Activated CD4-positive, alpha-beta T cell treated with anti-CD3 and anti-CD28 coated beads for 4 hours (primary cell): ENCODE measurements at regions not wholly inside any gene's neighbourhood (a gene's known extent, or its start where the extent isn't known, plus 50 kb on each side); places are given as distances from the start of the nearest gene placed in this dataset.

Experiments used
- DNase-seq, 2 donors: peaks; one replicate each; pipeline ENCODE4 v3.0.0-alpha.2; 2020

DNA sequence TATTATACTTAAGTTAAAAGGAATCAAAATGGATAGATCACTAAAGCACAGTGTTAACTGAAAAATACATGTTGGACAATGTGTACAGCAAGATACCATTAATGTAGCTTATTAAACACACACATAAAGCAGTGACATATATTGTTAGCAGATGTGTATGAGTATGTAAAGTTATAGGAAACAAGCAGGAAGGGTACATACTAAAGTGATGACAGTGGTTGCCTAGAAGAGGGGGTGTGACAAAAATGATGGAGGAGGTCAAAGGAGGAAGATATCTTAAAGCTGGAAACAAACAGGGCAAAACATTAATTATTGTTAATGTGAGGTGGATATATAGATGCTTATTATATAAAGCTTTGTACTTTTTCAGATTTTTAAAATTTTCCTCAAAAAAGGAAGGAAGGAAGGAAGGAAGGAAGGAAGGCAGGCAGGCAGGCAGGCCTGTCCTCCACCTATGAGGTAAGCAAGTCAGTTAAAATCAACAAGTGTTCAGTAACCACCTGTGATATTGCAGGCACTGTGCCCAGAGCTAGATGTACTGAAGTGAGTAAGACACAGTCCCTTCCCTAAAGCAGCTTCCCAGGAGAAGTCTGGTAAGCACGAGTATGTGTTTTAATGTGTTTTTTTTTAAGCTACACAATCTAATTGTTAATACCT lies 252.9 kb upstream of the NR5A2 start:
- no peak for DNase-seq

DNA sequence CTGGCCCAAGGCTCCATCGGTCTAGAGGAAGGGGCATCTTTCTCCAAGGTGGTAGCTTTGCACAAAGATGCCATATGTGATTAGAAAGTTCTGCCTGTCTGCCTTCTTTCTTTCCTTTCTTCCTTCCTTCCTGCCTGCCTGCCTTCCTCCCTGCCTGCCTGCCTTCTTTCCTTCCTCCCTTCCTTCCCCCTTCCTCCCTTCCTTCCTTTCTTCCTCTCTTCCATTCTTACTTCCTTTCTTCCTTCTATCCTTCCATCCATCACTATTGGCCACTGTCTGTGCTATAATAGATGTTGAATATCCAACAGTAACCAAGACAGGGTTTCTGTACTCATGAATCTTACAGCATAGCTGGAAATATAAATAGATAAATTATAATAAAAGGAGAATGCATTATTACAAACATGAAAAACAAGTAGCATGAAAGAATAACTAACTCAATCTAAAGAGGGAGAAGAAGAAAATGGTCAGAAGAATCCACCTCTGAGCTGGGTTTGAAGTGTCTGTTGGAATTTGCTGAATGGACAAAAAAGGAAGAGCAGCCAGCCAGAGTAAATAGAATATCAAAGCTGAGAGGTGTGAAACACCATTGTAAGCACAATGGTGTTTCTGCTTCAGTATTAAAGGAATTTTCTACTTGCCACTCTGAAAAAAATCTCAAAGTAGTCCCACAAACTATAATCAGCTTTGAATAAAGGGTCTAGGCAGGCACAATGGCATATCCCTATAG lies 250.6 kb upstream of the NR5A2 start:
- no peak for DNase-seq

- no peak for DNase-seq
These were observed 249.1 kb upstream of the NR5A2 start for GRCh38 chr1:199778324-199778955.

- no peak for DNase-seq
These were observed 247.4 kb upstream of the NR5A2 start for GRCh38 chr1:199780091-199780490.

DNA sequence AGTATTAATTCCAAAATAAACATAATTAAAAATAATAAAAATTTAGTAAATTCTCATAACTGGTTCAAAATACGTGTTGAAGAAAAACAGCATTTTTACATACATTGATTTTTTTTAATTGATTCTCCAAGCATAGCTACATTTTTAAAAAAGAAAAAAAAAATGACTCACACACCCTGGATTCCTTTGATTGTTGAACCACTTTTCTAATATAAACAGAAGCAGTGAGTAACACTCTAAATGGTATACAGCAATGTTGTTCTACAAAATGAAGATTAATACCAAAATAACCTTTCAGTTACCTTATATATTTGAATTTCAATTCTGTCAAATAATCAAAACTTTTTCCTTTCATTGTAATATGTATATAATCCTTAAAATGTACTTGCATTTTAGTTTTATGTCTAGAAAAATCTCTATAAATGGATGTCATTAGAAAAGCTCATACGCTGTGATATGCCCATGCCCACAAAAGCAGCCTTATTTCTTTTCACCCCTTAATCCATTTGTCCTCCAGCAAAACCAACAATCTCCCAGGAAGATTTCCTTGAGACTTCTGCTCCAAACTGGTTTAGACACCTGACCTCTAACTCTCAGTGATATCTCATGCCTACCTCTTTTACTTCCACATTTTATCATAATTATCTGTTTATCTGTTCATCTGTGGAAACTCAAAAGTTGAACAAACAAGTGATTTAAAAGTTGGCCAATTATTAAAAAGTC lies 246.4 kb upstream of the NR5A2 start:
- no peak for DNase-seq

GRCh38 chr1:199784138-199784895 lies 243.2 kb upstream of the NR5A2 start:
- DNase-seq = no peak

GRCh38 chr1:199786695-199787094 lies 240.8 kb upstream of the NR5A2 start:
- DNase-seq = no peak

- no peak for DNase-seq
These were observed 238.4 kb upstream of the NR5A2 start for GRCh38 chr1:199789141-199789540.

GRCh38 chr1:199791495-199791894 lies 236.0 kb upstream of the NR5A2 start:
- no peak for DNase-seq

DNA sequence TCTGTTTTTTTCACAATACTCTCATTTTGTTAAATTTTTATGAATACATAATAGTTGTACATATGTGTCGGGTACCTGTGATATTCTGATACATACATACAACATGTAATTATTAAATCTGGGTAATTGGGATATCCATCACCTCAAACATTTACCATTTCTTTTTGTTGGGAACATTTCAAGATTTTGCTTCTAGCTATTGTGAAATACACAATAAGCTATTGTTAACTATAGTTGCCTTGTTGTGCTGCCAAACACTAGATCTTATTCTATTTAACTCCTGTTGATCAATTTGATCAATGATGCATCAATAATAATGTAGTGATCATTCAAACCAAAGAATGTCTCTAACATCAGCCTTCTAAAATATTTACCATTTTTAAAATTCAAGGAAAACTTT lies 234.6 kb upstream of the NR5A2 start:
- no peak for DNase-seq

DNA sequence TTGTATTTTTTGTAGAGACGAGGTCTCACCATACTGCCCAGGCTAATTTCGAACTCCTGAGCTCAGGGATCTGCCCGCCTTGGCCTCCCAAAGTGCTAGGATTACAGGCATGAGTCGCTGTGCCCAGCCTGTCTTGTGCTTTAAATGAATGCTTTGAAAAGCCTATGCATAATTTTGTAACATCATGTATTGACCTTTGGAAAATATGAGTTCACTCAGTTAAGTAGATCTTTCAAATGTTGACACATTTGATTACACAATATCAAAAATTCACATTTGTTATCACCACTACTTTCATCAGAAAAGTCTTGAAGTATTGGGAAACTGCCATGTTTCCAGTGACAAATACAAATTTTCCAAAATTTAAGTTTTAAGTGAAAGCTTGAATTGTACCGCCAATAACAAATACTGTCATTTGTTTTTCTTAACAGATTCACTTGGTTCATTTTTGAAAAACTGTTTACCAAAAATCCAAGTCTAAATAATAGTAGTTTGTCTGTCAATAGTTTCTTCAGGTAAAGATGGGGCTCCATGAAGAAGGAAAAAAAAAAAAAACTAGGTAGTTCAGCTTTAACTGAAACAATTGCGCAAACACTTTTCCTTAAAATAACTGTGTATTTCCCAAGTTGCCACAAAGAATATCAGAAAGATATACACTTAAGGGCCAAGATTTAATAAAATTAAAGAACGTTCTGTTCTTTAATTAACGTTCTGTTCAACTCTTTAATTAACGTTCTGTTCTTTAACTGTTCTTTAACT lies 233.2 kb upstream of the NR5A2 start:
- DNase-seq = no peak

DNA sequence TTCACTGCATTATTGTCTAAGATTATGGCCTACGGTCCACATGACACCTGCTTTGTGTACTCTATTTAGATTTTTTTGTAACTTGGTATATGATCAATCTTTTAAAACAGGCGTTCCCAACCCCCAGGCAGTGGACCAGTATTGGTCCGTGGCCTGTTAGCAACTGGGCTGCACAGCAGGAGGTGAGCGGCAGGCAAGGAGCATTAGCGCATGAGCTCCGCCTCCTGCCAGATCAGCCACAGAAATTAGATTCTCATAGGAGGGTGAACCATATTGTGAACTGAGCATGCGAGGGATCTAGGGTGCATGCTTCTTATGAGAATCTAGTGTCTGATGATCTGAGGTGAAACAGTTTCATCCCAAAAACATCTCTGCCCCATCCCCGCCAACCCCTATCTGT lies 228.4 kb upstream of the NR5A2 start:
- no peak for DNase-seq

- no peak for DNase-seq
These were observed 223.0 kb upstream of the NR5A2 start for GRCh38 chr1:199804526-199804925.

- no peak for DNase-seq
These were observed 219.2 kb upstream of the NR5A2 start for GRCh38 chr1:199808110-199808870.

- DNase-seq = no peak
These were observed 218.2 kb upstream of the NR5A2 start for GRCh38 chr1:199809311-199809710.

- DNase-seq = no peak
These were observed 216.3 kb upstream of the NR5A2 start for GRCh38 chr1:199811163-199811562.

DNA sequence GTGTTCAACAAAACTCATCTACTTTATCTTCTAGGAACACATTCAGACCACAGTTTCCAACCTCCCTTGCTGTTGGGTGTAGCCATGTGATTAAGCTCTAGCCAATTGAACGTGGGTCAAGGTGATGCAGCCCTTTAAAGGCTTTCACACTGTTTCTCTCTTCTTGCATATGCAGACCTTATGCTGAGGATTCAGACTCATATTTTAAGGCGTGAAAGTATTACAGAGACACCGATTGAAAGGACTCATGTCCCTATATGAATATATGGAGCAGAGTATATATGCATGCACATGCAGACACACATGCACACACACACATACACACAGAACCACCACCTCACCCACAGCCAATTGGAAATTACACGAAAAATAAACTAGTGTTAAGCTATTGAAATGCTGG lies 214.3 kb upstream of the NR5A2 start:
- no peak for DNase-seq

GRCh38 chr1:199815947-199816346 lies 211.6 kb upstream of the NR5A2 start:
- no peak for DNase-seq

GRCh38 chr1:199817266-199817665 lies 210.2 kb upstream of the NR5A2 start:
- no peak for DNase-seq

GRCh38 chr1:199821029-199821779 lies 206.3 kb upstream of the NR5A2 start:
- DNase-seq = no peak

- no peak for DNase-seq
These were observed 195.1 kb upstream of the NR5A2 start for GRCh38 chr1:199832451-199832850.
